RPMI8226 (cell line): ENCODE measurements at regions not wholly inside any gene's neighbourhood (a gene's known extent, or its start where the extent isn't known, plus 50 kb on each side); places are given as distances from the start of the nearest gene placed in this dataset.
"Not testable (repeated sequence)": the region's sequence is repeated elsewhere in the genome, so short reads cannot be mapped to it uniquely, and the experiment has no call there.

Experiments used
- DNase-seq: peaks from one replicate; pipeline ENCODE4 v3.0.0-alpha.2; 2015

DNA sequence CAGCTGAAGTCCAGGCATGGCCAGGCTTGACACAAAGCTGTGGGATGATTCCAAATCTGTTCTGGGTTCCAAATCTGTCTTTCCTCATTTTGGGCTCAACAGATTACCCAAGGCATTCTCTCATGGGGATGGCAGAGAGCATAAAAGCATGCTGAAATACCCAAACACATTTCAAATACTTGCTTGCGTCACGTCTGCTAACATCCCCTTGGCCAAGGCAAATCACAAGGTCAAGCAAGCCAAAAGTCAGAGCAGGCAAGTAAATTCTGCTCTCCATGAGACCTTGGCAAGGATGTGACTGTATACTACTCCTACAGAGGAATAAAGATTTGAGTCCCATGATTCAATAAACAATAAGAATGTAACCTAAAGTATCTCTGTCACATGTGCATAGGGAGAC lies 306.7 kb downstream of the EPB41L4A start:
- DNase-seq = no peak

DNA sequence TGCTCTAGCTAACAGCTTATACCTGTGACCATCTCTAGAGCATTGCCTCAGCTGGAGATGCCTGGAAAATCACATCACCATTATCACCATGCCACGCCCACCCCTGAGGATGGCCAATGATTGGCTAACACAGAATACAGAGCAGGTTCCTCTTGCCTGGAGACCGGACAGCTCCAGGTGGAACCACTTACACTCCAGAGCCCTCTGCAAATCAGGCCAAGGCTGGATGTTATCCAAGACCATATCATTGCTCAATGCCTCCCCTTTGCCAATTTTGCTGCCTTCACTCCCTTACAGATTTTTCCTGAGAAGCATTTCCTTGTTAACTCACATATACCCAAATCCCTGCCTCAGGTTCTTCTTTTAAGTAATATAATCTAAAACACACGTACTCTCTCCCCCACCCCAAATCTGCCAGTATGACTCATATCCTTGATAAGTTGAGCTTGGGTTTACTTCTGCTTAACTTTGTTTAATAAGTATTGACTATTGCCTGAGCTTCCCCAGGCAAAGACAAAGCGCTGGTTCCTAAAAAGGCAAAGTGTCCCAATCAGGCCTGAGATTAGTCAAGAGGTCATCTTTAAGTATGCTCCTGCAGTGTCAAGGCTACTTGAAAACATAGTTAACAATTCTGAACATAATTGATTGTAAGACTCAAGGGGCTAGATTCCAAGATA lies 309.6 kb downstream of the EPB41L4A start:
- no peak for DNase-seq

DNA sequence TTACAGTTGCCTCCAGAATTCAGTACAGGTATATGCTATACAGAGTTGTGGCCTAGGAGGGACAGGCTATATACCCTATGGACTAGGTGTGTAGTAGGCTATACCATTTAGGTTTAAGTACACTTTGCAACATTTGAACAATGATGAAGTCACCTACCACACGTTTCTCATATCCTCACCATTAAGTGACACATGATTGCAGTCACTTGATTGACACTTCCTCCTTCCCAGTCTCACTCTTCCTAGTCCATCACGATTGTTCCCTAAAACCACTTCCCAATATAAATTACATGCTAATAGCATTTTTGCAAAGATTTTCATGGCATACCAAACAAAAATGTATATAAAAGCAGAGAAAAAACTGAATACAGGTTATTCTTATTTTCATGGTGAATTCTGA lies 312.2 kb downstream of the EPB41L4A start:
- no peak for DNase-seq

DNA sequence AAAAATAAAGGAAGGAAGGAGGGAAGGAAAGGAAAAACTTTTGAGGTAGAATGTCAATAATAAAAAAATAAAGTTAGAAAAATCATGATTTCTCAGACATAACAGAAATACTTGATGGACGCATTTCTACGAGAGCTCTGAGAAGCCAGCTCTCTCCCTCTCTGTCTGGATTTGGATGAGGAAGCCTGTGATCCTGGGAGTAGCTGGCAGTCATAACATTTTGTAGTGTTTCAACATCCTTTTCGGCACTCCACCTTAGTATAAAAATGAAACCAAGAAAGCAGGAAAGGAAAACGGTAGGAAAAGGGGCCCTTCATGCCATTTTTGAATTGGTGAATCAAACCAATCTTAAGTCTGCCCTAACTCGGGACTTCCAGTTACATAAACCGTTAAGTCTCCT lies 321.3 kb downstream of the EPB41L4A start:
- DNase-seq = no peak

DNA sequence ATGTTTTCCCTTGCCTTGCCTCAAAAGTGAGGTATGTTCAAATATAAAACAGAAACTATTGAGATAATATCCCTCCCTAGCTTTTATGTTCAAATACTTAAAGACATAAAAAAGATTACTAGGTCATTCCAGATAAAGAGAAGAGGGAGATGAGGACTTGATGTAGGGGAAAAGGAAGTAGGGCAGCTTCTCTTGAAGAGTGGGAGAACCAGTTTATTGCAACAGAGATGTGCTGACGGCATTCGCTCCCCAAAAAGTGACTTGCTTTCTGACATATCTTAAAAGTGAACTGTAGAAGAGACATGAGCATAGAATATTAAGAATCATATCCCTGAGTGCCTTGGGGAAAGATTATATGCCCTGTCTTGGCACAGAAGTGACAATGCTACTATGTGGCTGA lies 330.2 kb upstream of the NREP start:
- DNase-seq = no peak

DNA sequence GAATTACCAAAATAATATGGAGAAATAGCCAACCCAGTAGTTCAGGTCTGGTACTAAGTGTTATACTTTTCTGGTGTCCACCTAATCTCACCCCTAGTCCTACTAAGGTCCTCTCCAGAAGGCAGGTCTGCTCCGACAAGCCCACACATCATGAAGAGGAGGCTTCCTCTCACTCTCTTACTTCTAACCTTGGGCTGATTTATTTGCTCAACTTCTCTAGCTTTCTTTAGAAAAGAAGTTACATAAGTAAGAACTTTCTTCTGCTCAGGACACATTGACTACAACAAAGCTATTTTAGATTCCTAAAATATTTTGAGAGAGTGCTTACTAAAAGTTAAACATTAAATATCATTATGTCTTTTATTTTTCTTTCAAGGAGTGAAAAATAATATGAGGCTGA lies 329.7 kb upstream of the NREP start:
- DNase-seq = no peak

DNA sequence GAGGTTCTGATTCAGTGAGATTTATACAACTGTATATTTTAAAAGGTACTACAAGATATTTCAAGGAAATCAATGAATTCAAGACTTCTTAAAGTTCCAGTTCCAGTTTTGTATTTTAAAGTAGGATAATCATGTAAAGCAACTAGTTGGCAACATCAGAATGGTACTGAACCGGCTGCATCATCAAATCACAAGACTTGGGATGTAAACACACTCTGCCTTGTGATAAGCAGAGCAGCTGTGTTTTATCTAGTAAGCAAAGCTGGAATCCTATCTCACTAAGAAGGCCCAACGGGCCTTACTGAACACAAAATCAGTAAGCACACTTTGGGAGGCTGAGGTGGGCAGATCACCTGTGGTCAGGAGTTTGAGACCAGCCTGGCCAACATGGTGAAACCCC lies 327.2 kb upstream of the NREP start:
- DNase-seq = no peak

DNA sequence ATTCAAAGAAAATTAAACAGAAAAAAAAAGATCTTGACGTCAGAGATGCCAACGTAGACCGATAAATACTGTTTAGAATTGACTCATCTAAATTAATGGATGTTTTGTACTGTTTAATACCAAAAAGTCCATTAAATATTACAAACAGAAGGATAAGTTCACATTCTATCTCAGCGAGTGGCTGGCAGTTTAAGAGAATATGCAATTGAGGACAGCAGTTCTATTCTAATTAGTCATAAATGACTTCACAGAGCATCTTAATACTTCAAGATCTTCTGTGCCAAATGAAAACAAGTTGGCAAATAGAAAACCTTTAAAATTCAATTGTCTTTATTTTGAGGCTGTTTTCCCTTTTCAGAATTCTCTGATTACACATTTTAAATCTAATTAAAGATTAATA lies 326.6 kb upstream of the NREP start:
- DNase-seq = no peak

DNA sequence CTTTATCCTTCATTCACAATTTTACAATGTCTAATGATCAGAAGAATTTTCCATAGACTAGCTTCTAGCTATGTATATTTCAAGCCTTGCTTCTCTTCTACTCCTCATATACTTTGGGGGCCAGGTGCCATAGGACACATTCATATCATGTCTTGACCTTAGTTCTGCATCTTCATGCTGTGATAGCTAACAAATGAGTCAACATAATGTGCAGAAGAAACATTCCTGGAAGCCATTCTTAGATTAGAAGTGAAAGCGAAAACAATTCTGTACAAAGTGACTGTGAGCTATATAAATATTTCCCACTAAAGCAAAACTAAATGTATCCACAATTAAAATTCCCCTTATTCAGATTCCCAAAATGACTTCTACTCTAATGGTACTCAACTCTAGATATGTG lies 320.2 kb upstream of the NREP start:
- no peak for DNase-seq

DNA sequence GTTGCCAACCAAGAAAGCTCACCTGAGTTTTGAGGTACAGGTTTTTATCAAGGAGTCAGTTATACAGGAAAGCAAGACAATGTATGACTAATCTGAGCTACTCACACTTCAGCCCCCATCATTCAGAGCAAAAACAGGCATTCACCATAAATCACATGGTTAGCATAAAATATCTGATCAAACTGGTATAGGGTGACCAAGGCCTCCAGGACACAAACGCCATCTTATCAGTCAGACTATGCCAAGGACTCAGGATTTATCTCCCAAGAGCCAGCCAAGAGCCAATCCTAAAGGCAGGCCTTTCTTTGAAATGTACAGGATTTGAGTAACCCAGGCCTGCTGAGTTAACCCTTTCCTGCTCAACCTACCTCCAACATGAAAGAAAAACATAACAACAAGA lies 313.0 kb upstream of the NREP start:
- DNase-seq = no peak

DNA sequence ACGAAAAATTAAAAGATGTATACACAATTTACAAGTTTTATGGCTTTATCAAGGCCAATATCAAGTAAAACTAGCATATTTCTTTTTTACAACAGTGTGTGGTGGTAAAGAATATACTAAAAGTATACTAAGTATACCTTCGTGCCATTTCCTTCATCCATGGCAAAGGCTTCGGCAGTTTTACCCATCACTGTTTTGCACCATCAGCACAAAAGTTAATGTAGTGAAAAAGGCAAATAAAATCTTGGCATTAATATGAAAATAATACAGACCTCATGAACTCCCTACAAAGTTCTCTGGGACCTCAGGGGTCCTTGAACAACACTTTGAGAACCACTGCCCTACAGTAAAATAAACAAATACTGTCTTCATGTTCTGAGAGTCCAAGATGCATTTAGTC lies 312.3 kb upstream of the NREP start:
- DNase-seq = no peak

DNA sequence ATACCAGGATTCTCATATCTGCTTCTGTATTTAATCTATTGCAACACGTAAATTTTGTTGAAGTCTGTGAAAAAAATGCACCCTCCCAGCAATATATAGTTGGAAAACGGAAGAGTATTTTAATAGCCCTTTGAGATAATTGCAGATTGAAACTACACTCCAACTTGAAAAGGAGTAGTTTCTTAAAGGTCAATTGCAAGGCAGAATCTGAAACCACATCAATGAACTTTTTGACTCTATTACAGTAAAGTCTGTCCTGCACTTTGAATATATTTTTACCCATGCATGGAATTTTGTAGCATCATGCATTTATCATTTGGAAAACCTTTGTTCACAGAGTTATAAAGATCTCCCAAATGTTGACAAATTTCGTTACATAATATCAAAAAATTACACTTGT lies 311.6 kb upstream of the NREP start:
- no peak for DNase-seq

DNA sequence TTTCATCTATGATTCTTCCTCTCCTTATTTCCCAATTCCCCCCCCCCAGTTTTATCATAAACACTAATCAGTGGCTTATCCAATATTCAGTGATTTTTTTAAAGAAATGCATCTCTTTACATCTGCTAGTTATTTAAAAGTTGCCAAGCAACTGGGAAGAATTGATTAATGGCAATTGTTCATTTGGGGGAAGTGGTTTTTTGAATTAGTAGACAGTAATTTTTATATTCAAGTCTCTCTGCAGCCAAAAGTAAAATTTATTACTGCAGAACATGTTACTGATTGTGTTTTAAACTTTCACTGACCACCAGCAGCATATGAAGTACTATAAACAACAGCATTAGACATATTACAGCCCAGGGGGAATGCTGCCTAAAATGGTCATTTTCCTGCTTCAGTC lies 308.8 kb upstream of the NREP start:
- no peak for DNase-seq

DNA sequence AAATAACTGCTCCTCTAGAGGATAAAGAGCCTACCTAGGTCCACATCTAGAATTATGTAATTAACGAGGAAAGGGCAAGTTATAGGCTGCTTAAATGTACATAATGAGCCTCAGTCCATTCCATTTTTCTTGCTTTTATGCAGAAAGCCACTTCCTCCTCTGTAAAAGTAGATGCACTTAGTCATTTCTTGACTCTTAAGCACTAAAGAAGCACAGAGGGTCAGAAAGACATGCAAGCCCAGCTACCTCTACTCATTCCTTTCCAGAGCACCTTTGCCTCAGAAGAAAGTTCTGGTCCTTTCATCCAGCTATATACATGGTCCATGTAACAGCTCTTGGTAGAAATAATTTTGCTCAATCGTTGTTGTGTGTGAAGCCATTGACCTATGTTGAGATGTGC lies 308.0 kb upstream of the NREP start:
- no peak for DNase-seq

DNA sequence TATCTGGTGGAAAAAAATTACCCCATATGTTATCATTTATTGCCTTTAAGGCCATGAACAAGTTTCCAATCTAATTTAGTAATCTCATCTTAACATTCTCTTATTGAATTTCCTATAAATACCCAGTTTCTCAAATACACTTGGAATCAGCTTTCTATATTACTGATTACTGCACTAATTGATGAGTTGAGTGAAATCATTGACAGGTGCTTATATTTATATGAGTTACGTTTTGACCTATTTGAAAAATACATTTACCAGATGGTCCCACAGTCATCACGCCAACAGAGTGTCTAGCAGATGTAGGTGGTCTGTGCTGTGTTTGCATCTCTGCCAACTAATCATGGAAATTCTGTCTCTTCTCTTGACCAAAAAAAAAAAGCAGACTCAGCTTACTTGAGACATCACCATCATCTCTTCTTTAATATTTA lies 307.3 kb upstream of the NREP start:
- DNase-seq = no peak

DNA sequence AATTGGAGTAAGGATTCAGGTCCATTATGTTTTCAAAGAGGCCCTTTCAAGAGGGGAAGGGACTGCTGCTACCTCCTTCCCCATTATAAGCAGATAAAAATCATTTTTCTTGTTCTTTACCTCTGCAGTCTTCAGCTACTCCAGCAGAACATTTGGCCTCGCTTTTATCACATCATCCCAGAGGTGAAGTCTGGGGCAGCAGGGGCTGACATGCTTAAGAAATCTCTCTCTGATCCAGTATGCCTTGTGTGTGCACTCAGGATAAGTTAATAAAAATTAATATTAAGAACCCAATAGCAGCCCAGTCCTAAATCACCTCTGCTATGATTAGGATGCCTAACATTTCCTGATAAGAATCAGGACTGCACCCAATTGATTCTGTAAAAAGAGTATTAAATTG lies 306.9 kb upstream of the NREP start:
- no peak for DNase-seq

DNA sequence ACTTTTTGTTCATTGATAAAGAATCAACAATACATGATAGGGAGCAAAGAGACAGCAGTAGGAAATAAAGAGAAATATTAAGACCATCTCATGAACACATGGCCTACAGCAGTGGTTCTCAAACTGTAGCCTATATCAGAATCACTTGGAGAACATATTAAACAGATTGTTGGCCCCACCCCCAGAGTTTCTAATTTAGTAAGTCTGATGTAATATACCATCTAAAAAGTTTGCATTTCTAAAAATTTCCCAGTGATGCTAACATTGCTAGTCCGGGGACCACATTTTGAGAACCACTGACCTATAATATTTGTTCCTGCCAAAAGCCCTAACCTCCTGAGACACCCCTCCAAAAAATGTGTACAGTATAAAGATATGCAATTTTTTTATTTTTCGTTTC lies 306.2 kb upstream of the NREP start:
- no peak for DNase-seq

DNA sequence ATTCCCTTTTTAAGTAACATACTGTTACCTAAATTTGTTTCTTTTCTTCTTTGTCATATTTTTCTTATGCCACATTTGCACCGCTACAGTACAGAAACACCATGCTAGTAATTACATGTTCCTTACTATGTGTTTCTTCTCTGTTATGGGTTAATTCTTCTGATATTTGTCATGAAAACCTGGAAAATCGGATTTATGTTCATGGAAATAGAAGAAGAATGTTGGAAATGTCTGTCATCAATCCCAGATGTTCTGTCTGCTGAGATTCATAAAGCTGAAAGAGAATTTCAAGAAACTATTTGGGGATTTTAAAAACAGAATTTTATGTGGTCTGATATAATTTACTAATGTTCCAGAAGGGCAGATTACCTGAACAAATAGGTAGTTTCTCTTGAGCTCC lies 305.2 kb upstream of the NREP start:
- DNase-seq = no peak

DNA sequence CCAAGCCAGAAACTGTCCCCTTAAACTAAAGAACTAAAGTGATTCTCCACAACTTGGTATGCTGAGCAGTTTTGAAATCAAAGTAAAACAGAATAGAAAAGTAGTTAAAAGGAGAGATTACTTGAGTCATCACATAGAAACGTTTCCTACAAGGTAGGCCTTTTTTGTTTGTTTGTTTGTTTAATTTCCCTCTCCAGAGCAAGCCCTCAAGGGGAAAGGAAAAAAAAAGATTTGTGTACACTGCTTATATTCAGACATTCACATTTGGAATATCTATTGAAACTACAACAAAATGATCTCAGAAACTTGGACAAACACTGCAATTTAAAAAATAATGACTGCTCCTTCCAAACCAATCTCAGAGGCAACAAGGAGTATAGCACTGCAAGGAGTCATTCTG lies 304.7 kb upstream of the NREP start:
- no peak for DNase-seq

DNA sequence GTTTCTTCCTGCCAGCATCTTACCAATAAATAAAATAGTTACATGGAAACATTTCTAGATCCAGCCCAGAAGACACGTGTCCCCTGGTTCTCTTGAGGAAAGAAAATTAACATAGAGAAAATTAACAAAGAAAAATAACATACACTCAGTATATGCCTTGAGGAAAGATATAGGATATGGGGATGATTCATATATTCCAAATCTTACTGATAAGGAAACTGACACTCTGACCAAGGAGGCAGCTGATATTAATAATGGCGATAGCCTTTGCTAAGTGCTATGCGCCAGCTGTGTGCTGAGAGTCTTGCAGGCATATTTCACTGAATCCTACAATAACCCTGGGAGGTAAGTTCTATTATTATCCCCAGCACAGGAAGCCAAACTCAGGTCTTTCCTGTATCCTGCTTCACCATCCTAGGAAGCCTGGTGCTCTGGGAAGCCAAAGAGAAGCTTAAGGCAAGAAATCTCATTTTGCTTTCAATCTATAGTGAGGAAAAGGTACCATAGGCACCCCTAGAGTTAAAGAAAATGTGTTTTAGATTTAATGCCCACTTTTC lies 302.7 kb upstream of the NREP start:
- no peak for DNase-seq

DNA sequence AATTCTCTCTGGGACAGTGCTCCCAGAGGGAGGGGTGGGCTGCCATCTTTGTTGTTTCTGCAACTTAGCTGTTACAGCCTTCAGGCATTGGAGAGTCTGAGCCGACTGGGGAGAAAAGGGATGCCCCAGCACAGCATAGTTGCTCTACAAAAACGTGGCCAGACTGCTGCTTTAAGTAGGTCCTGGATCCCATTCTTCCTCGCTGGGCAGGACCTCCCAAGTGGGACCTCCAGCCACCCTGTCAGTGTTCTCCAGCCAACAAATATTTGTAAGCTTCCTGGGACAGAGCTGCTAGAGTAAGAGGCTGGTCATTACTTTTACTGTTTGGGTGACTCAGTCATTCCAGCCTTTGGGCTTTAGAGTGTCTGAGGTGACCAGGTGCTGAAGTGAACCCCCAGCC lies 292.7 kb upstream of the NREP start:
- no peak for DNase-seq

DNA sequence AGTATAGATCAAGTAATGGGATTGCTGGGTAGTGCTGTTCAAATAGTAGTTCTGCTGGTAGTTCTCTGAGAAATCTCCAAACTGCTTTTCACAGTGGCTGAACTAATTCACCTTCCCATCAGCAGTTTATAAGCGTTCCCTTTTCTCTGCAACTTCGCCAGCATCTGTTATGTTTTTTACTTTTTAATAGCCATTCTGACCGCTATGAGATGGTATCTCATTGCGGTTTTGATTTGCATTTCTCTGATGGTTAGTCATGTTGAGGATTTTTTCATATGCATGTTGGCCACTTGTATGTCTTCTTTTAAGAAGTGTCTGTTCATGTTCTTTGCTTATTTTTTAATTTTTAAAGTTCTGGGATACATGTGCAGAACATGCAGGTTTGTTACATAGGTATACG lies 279.2 kb upstream of the NREP start:
- no peak for DNase-seq

DNA sequence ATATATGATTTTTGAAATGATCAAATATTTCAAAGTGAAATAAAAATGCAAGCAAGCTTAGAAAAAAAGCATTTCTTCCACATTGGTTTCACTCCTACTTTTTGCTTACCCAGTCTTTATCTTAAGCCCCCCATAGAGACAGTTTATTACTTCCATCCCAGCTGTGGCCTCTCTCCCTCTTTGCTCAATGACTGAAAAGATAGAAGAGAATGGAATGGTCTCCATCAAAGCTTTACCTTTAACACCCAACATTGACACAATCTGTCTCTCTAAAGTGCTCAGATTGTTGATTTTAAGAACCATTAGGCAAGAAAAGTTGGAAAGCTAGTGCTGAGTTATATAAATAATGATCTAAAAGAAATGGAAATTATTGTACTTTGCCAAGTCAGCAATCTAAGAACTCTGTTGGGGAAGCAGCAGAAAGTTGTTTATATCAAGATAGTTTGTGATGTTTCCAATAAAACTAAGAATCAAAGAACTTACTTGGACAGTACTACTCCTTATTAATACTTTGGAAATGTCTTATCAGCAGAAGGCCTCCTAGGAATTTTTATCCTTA lies 277.5 kb upstream of the NREP start:
- DNase-seq = no peak

DNA sequence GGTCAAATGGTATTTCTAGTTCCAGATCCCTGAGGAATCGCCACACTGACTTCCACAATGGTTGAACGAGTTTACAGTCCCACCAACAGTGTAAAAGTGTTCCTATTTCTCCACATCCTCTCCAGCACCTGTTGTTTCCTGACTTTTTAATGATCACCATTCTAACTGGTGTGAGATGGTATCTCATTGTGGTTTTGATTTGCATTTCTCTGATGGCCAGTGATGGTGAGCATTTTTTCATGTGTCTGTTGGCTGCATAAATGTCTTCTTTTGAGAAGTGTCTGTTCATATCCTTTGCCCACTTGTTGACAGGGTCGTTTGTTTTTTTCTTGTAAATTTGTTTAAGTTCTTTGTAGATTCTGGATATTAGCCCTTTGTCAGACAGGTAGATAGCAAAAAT lies 269.9 kb upstream of the NREP start:
- not testable (repeated sequence) for DNase-seq

DNA sequence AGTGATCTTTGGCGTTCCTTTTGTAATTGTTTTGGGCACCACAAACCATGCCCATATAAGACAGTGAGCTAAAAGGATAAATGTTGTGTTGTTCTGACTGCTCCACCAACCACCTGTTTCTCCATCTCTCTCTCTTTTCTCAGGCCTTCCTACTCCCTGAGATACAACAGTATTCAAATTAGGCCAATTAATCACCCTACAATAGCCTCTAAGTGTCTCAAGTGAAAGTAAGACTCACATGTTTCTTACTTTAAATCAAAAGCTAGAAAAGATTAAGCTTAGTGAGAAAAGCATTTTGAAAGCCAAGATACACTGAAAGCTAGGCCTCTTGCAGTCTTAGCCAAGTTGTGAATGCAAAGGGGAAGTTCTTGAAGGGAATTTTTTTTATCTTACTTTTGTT lies 268.8 kb upstream of the NREP start:
- no peak for DNase-seq
